Fibroblast of mammary gland (primary cell): ENCODE measurements at regions not wholly inside any gene's neighbourhood (a gene's known extent, or its start where the extent isn't known, plus 50 kb on each side); places are given as distances from the start of the nearest gene placed in this dataset.

Experiments
- DNase-seq: peaks from one replicate; pipeline ENCODE4 v3.0.0-alpha.2; 2010; ENCODE audit warnings: low read depth
- H3K4me3 ChIP-seq: 2 replicates; pipeline ENCODE4 v1.5.1; 2011; ENCODE audit warnings: low read depth, mild to moderate bottlenecking, low read length, moderate library complexity; ENCODE audit not compliant: control insufficient read depth
- TF ChIP-seq, protein P1 (sequence below): conservative IDR thresholded peaks from 2 replicates; pipeline ENCODE4 v1.5.1; 2011; ENCODE audit warnings: low read depth, low read length, inconsistent platforms; ENCODE audit not compliant: control insufficient read depth, insufficient read depth

- H3K4me3 ChIP-seq, result no peak overlapping the region
- no peak for DNase-seq
- TF ChIP-seq, protein P1, sequence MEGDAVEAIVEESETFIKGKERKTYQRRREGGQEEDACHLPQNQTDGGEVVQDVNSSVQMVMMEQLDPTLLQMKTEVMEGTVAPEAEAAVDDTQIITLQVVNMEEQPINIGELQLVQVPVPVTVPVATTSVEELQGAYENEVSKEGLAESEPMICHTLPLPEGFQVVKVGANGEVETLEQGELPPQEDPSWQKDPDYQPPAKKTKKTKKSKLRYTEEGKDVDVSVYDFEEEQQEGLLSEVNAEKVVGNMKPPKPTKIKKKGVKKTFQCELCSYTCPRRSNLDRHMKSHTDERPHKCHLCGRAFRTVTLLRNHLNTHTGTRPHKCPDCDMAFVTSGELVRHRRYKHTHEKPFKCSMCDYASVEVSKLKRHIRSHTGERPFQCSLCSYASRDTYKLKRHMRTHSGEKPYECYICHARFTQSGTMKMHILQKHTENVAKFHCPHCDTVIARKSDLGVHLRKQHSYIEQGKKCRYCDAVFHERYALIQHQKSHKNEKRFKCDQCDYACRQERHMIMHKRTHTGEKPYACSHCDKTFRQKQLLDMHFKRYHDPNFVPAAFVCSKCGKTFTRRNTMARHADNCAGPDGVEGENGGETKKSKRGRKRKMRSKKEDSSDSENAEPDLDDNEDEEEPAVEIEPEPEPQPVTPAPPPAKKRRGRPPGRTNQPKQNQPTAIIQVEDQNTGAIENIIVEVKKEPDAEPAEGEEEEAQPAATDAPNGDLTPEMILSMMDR, result no peak
Measured at GRCh38 chr7:20561466-20561865, 54.0 kb upstream of the ABCB5 start.

- TF ChIP-seq, protein P1, result no peak
- DNase-seq, result no peak
- no peak overlapping the region for H3K4me3 ChIP-seq
Measured at GRCh38 chr7:20561908-20562307, 53.6 kb upstream of the ABCB5 start.

- TF ChIP-seq, protein P1, result no peak
- no peak for DNase-seq
- no peak overlapping the region for H3K4me3 ChIP-seq
Measured at GRCh38 chr7:20562461-20562860, 53.0 kb upstream of the ABCB5 start.
